GM23338 (cell line): ENCODE measurements at regions not wholly inside any gene's neighbourhood (a gene's known extent, or its start where the extent isn't known, plus 50 kb on each side); places are given as distances from the start of the nearest gene placed in this dataset.

Experiments
- ATAC-seq: fragments of 200-7000 bp; cut with Tn5 transposase; 3 replicates; pipeline ENCODE4 v1.9.1; 2020
- DNase-seq: peaks from one replicate; pipeline ENCODE4 v3.0.0-alpha.2; 2015; ENCODE audit warnings: low spot score
- H2AFZ ChIP-seq: fragments of 200-600 bp; sonication (generic); 2 replicates; pipeline ENCODE4 v1.8.0; 2016; ENCODE audit warnings: antibody characterized with exemption, mild to moderate bottlenecking, moderate library complexity
- H3F3A ChIP-seq: fragments of 200-600 bp; sonication (generic); replicated peaks from 2 replicates; pipeline ENCODE4 v1.8.0; 2017; ENCODE audit warnings: antibody characterized with exemption, mixed run types, low read depth
- H3K27ac ChIP-seq: fragments of 200-600 bp; sonication (generic); 2 replicates; pipeline ENCODE4 v1.6.1; 2016; ENCODE audit warnings: low read depth
- H3K27me3 ChIP-seq: fragments of 200-600 bp; sonication (generic); 2 replicates; pipeline ENCODE4 v1.8.0; 2016; ENCODE audit warnings: mild to moderate bottlenecking, mixed run types, moderate library complexity; ENCODE audit not compliant: insufficient read depth
- H3K36me3 ChIP-seq: fragments of 200-600 bp; sonication (generic); 2 replicates; pipeline ENCODE4 v1.8.0; 2016; ENCODE audit warnings: mild to moderate bottlenecking; ENCODE audit not compliant: insufficient read depth
- H3K4me1 ChIP-seq: fragments of 200-600 bp; sonication (generic); 2 replicates; pipeline ENCODE4 v1.8.0; 2016; ENCODE audit warnings: mild to moderate bottlenecking, moderate library complexity; ENCODE audit not compliant: insufficient read depth
- H3K4me2 ChIP-seq: fragments of 200-600 bp; sonication (generic); 2 replicates; pipeline ENCODE4 v1.7.1; 2017; ENCODE audit warnings: mixed run types
- H3K4me3 ChIP-seq: fragments of 200-600 bp; sonication (generic); 2 replicates; pipeline ENCODE4 v1.6.1; 2016; ENCODE audit warnings: mixed run types
- H3K79me2 ChIP-seq: fragments of 200-600 bp; sonication (generic); replicated peaks from 2 replicates; pipeline ENCODE4 v1.8.0; 2017; ENCODE audit warnings: mild to moderate bottlenecking; ENCODE audit not compliant: insufficient read depth
- H3K9me2 ChIP-seq: fragments of 200-600 bp; sonication (generic); 2 replicates; pipeline ENCODE4 v1.8.0; 2017; ENCODE audit not compliant: insufficient read depth
- H4K20me1 ChIP-seq: fragments of 200-600 bp; sonication (generic); replicated peaks from 2 replicates; pipeline ENCODE4 v1.8.0; 2017; ENCODE audit warnings: mild to moderate bottlenecking; ENCODE audit not compliant: insufficient read depth
- H3K27ac Mint-ChIP-seq: 2 replicates; pipeline ENCODE4 v1.8.0; 2020; ENCODE audit warnings: inconsistent platforms, mild to moderate bottlenecking, moderate library complexity, mixed read lengths
- H3K27me3 Mint-ChIP-seq: 3 replicates; pipeline ENCODE4 v1.8.0; 2022; ENCODE audit warnings: low read depth, mild to moderate bottlenecking, moderate library complexity, mixed read lengths, inconsistent platforms; ENCODE audit not compliant: insufficient read depth, poor library complexity
- H3K36me3 Mint-ChIP-seq: 3 replicates; pipeline ENCODE4 v1.8.0; 2021; ENCODE audit warnings: low read depth, mild to moderate bottlenecking, inconsistent platforms, moderate library complexity, mixed read lengths
- H3K4me1 Mint-ChIP-seq: 3 replicates; pipeline ENCODE4 v1.8.0; 2020; ENCODE audit warnings: mild to moderate bottlenecking, inconsistent platforms, mixed read lengths
- H3K4me3 Mint-ChIP-seq: 3 replicates; pipeline ENCODE4 v1.8.0; 2021; ENCODE audit warnings: moderate library complexity, mild to moderate bottlenecking, inconsistent platforms, mixed read lengths
- H3K9me3 Mint-ChIP-seq: 3 replicates; pipeline ENCODE4 v1.8.0; 2020; ENCODE audit warnings: moderate library complexity, mild to moderate bottlenecking, inconsistent platforms, mixed read lengths
- CREB1 ChIP-seq: fragments of 250-450 bp; sonication (Bioruptor Pico); IDR thresholded peaks from 2 replicates; pipeline ENCODE4 v1.5.0; 2020; ENCODE audit warnings: low read depth, mild to moderate bottlenecking, moderate library complexity
- EZH2 ChIP-seq: fragments of 200-600 bp; sonication (generic); IDR thresholded peaks from one replicate; pipeline ENCODE4 v1.8.0; 2017; ENCODE audit warnings: antibody characterized with exemption, mild to moderate bottlenecking, low read depth; ENCODE audit not compliant: unreplicated experiment
- EZH2phosphoT487 ChIP-seq: fragments of 200-600 bp; sonication (generic); IDR thresholded peaks from one replicate; pipeline ENCODE4 v1.8.1; 2018; ENCODE audit warnings: antibody characterized with exemption; ENCODE audit not compliant: unreplicated experiment
- JUNB ChIP-seq: IDR thresholded peaks from one replicate; pipeline ENCODE4 v1.6.1; 2016; ENCODE audit warnings: antibody characterized with exemption; ENCODE audit not compliant: unreplicated experiment
- NANOG ChIP-seq: IDR thresholded peaks from 2 replicates; pipeline ENCODE4 v1.6.1; 2016; ENCODE audit warnings: antibody characterized with exemption, borderline replicate concordance
- POLR2AphosphoS5 ChIP-seq: IDR thresholded peaks from 2 replicates; pipeline ENCODE4 v1.6.1; 2016; ENCODE audit warnings: antibody characterized with exemption, low read depth
- STAT1 ChIP-seq: IDR thresholded peaks from one replicate; pipeline ENCODE4 v1.6.1; 2016; ENCODE audit warnings: antibody characterized with exemption; ENCODE audit not compliant: unreplicated experiment
- ZNF114 ChIP-seq: fragments of 250-450 bp; sonication (Bioruptor Pico); IDR thresholded peaks from 2 replicates; pipeline ENCODE4 v1.5.0; 2020; ENCODE audit warnings: mild to moderate bottlenecking, moderate library complexity
- ZNF462 ChIP-seq: fragments of 250-450 bp; sonication (Bioruptor Pico); IDR thresholded peaks from 2 replicates; pipeline ENCODE4 v1.5.0; 2020; ENCODE audit warnings: mild to moderate bottlenecking, moderate library complexity
- TF ChIP-seq, protein P1 (sequence below), 2 experiments: fragments of 200-600 bp in 1 of 2; sonication (generic) in 1 of 2; conservative IDR thresholded peaks; 2 replicates each; pipeline versions ENCODE4 v1.5.1 to v1.6.1; 2016 to 2017; ENCODE audit warnings: antibody characterized with exemption in 2 of 2, low read depth in 2 of 2, mild to moderate bottlenecking in 2 of 2, moderate library complexity in 1 of 2

- Mint-ChIP-seq H3K4me3 (no peak overlapping the region), H3K9me3 (no peaks in the 10 kb centered on the region), H3K27ac (no peak overlapping the region), H3K36me3 (no peaks in the 10 kb centered on the region), H3K27me3 (peaks cover 2% of the 10 kb centered on the region), H3K4me1 (peaks cover 6% of the 10 kb centered on the region; the same call in 2 of the 3 replicates)
- H3F3A ChIP-seq: no peaks in the 10 kb centered on the region
- no peak overlapping the region for H3K27ac ChIP-seq
- no peaks in the 10 kb centered on the region for H3K36me3 ChIP-seq
- ATAC-seq: peak; percentile 62
- no peak overlapping the region for H3K4me2 ChIP-seq
- H3K9me2 ChIP-seq: peaks cover 11% of the 10 kb centered on the region; the same call in 1 of the 2 replicates
- TF ChIP-seq, protein P1, sequence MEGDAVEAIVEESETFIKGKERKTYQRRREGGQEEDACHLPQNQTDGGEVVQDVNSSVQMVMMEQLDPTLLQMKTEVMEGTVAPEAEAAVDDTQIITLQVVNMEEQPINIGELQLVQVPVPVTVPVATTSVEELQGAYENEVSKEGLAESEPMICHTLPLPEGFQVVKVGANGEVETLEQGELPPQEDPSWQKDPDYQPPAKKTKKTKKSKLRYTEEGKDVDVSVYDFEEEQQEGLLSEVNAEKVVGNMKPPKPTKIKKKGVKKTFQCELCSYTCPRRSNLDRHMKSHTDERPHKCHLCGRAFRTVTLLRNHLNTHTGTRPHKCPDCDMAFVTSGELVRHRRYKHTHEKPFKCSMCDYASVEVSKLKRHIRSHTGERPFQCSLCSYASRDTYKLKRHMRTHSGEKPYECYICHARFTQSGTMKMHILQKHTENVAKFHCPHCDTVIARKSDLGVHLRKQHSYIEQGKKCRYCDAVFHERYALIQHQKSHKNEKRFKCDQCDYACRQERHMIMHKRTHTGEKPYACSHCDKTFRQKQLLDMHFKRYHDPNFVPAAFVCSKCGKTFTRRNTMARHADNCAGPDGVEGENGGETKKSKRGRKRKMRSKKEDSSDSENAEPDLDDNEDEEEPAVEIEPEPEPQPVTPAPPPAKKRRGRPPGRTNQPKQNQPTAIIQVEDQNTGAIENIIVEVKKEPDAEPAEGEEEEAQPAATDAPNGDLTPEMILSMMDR (conservative IDR thresholded peaks at IDR 0.05; ENCODE audit: low read depth in 2 of 2): no peak
- TF ChIP-seq EZH2: no peak
- TF ChIP-seq JUNB: no peak
- no peak for TF ChIP-seq ZNF462 (CRISPR knock-in tag)
- TF ChIP-seq ZNF114 (CRISPR knock-in tag): no peak
- TF ChIP-seq NANOG: no peak
- no peak for TF ChIP-seq STAT1
- no peak for TF ChIP-seq POLR2AphosphoS5
- TF ChIP-seq CREB1: no peak
- no peak for TF ChIP-seq EZH2phosphoT487
- no peaks in the 10 kb centered on the region for H3K79me2 ChIP-seq
- H4K20me1 ChIP-seq: no peaks in the 10 kb centered on the region
- no peak overlapping the region for H2AFZ ChIP-seq
- DNase-seq: peak; percentile 4
- no peaks in the 10 kb centered on the region for H3K4me1 ChIP-seq
- no peaks in the 10 kb centered on the region for H3K27me3 ChIP-seq
- no peak overlapping the region for H3K4me3 ChIP-seq
These were observed 567.4 kb downstream of the TSN start for GRCh38 chr2:122322815-122323214.
